ENCODE measurements at regions not wholly inside any gene's neighbourhood (a gene's known extent, or its start where the extent isn't known, plus 50 kb on each side); places are given as distances from the start of the nearest gene placed in this dataset.

DNA sequence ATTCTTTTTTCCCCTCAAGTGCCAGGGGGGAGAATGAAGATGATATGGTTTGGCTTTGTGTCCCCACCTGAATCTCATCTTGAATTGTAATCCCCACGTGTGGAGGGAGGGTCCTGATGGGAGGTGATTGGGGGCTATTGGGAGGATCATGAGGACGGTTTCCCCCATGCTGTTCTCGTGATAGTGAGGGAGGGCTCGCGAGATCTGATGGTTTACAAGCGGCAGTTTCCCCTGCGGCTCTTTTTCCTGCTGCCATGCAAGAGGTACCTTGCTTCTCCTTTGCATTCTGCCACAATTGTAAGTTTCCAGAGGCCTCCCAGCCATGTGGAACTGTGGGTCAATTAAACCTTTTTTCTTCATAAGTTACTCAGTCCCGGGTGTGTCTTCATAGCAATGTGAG lies 173.7 kb downstream of the CAND1 start:
- TF ChIP-seq FOXP2 (optimal IDR thresholded peaks at IDR 0.05; ENCODE audit: control extremely low read depth, extremely low read length, insufficient read depth) (no peak), EZH2 (IDR thresholded peaks at IDR 0.05) (no peak), POLR2AphosphoS5 (IDR thresholded peaks at IDR 0.05; ENCODE audit: borderline replicate concordance, low read depth, low read length) (no peak)
- no peak overlapping the region for H3K9ac ChIP-seq (ENCODE audit: insufficient read length)
- H3K9me3 ChIP-seq (ENCODE audit: low read depth, low read length), result no peaks in the 10 kb centered on the region
- H3K36me3 ChIP-seq (ENCODE audit: insufficient read depth, low read length), result no peaks in the 10 kb centered on the region
- no peak overlapping the region for H3K4me3 ChIP-seq
- DNase-seq (ENCODE audit: low read depth, low spot score), result no peak
- H3K27ac ChIP-seq, result no peak overlapping the region

DNA sequence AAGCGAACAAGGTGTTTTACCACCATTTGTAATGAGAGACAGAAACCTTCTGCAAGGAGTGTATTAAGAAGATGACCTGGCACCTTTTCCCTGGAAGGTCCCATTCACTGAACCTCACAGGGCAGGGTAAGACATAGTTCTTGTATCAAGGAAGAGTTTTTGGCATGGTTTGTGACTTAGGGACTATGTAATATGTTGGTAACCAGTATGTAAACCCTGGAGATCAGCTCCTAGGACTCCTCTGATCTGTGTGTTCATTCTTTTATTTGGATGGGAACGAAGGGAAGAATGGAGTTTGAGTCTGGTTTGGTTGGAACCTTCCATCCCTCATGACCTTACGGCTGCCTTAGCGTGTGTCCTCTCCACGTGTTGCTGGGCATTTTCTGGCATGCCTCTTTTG lies 175.4 kb downstream of the CAND1 start:
- Histone ChIP-seq H3K9ac (ENCODE audit: insufficient read length) (no peak overlapping the region), H3K4me3 (no peak overlapping the region), H3K9me3 (ENCODE audit: low read depth, low read length) (no peaks in the 10 kb centered on the region), H3K27ac (no peak overlapping the region), H3K36me3 (ENCODE audit: insufficient read depth, low read length) (no peaks in the 10 kb centered on the region)
- DNase-seq (ENCODE audit: low read depth, low spot score), result no peak
- TF ChIP-seq POLR2AphosphoS5 (IDR thresholded peaks at IDR 0.05; ENCODE audit: borderline replicate concordance, low read depth, low read length), result no peak
- no peak for TF ChIP-seq EZH2 (IDR thresholded peaks at IDR 0.05)
- no peak for TF ChIP-seq FOXP2 (optimal IDR thresholded peaks at IDR 0.05; ENCODE audit: control extremely low read depth, extremely low read length, insufficient read depth)

DNA sequence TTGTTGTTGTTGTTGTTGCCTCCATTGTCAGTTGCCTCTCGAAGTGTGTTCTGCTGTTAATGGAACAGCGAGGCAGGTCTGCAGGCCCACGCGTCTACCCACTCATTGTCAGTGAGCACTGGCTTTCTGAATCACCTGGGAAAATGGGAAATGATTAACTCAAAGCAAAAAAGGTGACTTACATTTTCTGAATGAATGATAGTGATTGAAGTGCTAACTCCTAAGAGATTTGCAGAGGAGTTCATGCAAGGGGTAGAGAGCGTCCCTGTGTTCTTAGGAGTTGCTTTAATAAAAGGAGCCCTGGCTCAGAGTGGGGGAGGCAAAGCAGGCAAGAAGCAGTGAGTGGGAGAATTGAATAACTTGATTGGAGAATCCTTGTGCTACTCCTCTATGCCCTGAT lies 177.6 kb downstream of the CAND1 start:
- H3K9me3 ChIP-seq (ENCODE audit: low read depth, low read length), result no peaks in the 10 kb centered on the region
- H3K36me3 ChIP-seq (ENCODE audit: insufficient read depth, low read length), result no peaks in the 10 kb centered on the region
- no peak overlapping the region for H3K9ac ChIP-seq (ENCODE audit: insufficient read length)
- DNase-seq (ENCODE audit: low read depth, low spot score), result no peak
- no peak for TF ChIP-seq FOXP2 (optimal IDR thresholded peaks at IDR 0.05; ENCODE audit: control extremely low read depth, extremely low read length, insufficient read depth)
- no peak for TF ChIP-seq EZH2 (IDR thresholded peaks at IDR 0.05)
- no peak for TF ChIP-seq POLR2AphosphoS5 (IDR thresholded peaks at IDR 0.05; ENCODE audit: borderline replicate concordance, low read depth, low read length)
- H3K27ac ChIP-seq, result no peak overlapping the region
- H3K4me3 ChIP-seq, result no peak overlapping the region

DNA sequence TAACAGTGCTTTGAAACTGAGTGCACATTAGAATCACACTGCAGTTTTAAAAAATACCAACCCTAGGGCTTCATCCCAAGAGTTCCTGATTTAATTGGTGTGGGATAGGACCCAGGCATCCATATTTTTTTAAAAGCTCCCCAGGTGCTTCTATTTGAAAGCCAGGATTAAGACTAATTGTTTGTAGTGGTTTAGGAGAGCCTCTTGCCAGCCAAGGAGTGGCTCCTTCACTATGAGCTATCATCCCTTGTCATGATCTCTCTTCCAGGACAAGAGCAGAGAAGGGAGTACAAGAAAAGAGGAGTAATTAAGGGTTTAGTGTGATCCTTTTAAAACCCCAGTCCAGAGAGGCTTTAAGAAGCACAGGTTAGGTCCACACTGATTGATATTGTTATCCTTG lies 178.0 kb downstream of the CAND1 start:
- no peak for DNase-seq (ENCODE audit: low read depth, low spot score)
- no peak overlapping the region for H3K27ac ChIP-seq
- H3K9ac ChIP-seq (ENCODE audit: insufficient read length), result no peak overlapping the region
- H3K4me3 ChIP-seq, result no peak overlapping the region
- TF ChIP-seq POLR2AphosphoS5 (IDR thresholded peaks at IDR 0.05; ENCODE audit: borderline replicate concordance, low read depth, low read length), result no peak
- TF ChIP-seq FOXP2 (optimal IDR thresholded peaks at IDR 0.05; ENCODE audit: control extremely low read depth, extremely low read length, insufficient read depth), result no peak
- TF ChIP-seq EZH2 (IDR thresholded peaks at IDR 0.05), result no peak
- no peaks in the 10 kb centered on the region for H3K9me3 ChIP-seq (ENCODE audit: low read depth, low read length)
- H3K36me3 ChIP-seq (ENCODE audit: insufficient read depth, low read length), result no peaks in the 10 kb centered on the region

DNA sequence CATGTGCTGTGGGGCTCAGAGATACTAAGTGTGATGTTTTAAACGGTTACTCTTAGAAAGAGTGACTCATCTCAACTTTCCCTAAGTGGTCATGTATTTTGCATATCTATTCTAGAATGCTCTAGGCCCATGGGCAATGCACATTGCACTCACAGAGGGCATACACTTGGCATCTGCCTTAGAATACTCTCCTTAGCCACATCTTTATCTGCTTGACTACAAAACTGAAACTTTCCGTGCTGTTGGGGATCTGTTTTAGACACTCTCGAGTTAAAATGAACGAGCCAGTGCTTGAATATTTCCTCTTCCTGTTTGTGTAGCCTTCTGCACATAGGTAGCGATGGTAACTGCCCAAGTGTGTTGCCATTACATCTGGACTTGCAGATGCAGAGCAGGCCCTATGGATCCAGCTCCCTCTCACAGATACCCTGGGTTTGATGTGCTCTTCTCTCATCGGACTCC lies 180.5 kb downstream of the CAND1 start:
- no peaks in the 10 kb centered on the region for H3K36me3 ChIP-seq (ENCODE audit: insufficient read depth, low read length)
- no peak for DNase-seq (ENCODE audit: low read depth, low spot score)
- H3K9me3 ChIP-seq (ENCODE audit: low read depth, low read length), result no peaks in the 10 kb centered on the region
- H3K27ac ChIP-seq, result no peak overlapping the region
- no peak overlapping the region for H3K9ac ChIP-seq (ENCODE audit: insufficient read length)
- H3K4me3 ChIP-seq, result no peak overlapping the region
- TF ChIP-seq POLR2AphosphoS5 (IDR thresholded peaks at IDR 0.05; ENCODE audit: borderline replicate concordance, low read depth, low read length) (no peak), FOXP2 (optimal IDR thresholded peaks at IDR 0.05; ENCODE audit: control extremely low read depth, extremely low read length, insufficient read depth) (no peak), EZH2 (IDR thresholded peaks at IDR 0.05) (no peak)

DNA sequence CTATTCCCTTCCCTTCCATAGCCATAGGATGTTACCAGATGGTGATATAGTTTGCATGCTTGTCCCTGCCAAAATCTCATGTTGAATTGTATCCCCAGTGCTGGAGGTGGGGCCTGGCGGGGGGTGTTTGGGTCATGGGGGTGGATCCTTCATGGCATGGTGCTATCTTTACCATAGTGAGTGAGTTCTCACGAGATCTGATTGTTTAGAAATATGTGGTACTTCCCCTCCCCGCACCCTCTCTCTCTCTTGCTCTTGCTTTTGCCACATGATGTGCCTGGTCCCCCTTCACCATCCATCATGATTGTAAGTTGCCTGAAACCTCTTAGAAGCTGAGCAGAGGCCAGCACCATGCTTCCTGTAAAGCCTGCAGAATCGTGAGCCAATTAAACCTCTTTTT lies 181.3 kb downstream of the CAND1 start:
- no peak overlapping the region for H3K9ac ChIP-seq (ENCODE audit: insufficient read length)
- H3K27ac ChIP-seq, result no peak overlapping the region
- H3K9me3 ChIP-seq (ENCODE audit: low read depth, low read length), result no peaks in the 10 kb centered on the region
- no peak for TF ChIP-seq FOXP2 (optimal IDR thresholded peaks at IDR 0.05; ENCODE audit: control extremely low read depth, extremely low read length, insufficient read depth)
- TF ChIP-seq EZH2 (IDR thresholded peaks at IDR 0.05), result no peak
- no peak for TF ChIP-seq POLR2AphosphoS5 (IDR thresholded peaks at IDR 0.05; ENCODE audit: borderline replicate concordance, low read depth, low read length)
- H3K4me3 ChIP-seq, result no peak overlapping the region
- DNase-seq (ENCODE audit: low read depth, low spot score), result no peak
- no peaks in the 10 kb centered on the region for H3K36me3 ChIP-seq (ENCODE audit: insufficient read depth, low read length)

DNA sequence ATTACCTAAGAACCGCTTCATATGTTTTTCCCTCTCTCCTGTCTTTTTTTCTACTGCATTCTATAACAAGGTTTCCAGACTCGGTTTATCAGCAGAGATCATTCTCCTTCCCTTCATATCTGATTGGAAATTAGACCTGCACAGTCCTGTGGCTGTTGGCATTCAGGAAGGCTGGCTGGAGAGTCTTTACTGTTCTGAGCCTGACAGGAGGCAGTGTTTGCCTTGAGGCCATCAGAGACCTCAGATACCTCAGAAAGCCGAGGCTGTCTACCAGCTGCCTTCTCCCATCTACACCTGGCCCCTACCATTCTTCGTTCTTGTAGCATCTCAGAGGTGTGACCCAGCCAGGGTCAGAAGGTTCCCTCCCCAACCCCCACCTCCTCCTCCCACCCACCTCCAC lies 182.0 kb downstream of the CAND1 start:
- H3K27ac ChIP-seq, result no peak overlapping the region

DNA sequence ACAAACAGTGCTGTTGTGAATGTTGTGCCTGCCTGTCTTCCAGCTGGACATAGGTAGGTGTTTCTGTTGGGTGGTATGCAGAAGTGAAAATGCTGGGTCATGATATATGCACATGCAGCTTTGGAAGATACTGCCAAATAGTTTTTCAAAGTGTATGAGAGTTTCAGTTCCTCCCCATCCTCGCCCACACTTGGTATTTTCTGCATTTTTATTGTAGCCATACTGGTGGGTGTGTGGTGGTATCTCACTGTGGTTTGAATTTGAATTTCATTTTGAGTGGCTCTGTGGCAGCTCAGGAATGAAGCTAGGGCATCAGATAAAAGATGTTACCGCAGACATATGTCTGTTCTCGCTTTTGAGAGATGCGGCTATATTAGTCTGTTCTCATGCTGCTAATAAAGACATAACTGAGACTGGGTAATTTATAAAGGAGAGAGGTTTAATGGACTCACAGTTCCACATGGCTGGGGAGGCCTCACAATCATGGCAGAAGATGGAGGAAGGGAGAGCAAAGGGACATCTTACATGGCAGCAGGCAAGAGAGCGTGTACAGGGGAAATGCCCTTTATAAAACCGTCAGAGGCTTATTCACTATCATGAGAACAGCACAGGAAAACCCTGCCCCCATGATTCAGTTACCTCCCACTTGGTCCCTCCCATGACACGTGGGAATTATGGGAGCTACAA lies 183.1 kb downstream of the CAND1 start:
- H3K9ac ChIP-seq (ENCODE audit: insufficient read length), result no peak overlapping the region
- no peaks in the 10 kb centered on the region for H3K36me3 ChIP-seq (ENCODE audit: insufficient read depth, low read length)
- TF ChIP-seq POLR2AphosphoS5 (IDR thresholded peaks at IDR 0.05; ENCODE audit: borderline replicate concordance, low read depth, low read length) (no peak), EZH2 (IDR thresholded peaks at IDR 0.05) (no peak), FOXP2 (optimal IDR thresholded peaks at IDR 0.05; ENCODE audit: control extremely low read depth, extremely low read length, insufficient read depth) (no peak)
- H3K4me3 ChIP-seq, result no peak overlapping the region
- DNase-seq (ENCODE audit: low read depth, low spot score), result no peak
- no peak overlapping the region for H3K27ac ChIP-seq
- H3K9me3 ChIP-seq (ENCODE audit: low read depth, low read length), result no peaks in the 10 kb centered on the region

More for the DNA sequence above, 182.0 kb downstream of the CAND1 start:
- no peaks in the 10 kb centered on the region for H3K36me3 ChIP-seq (ENCODE audit: insufficient read depth, low read length)
- H3K4me3 ChIP-seq, result no peak overlapping the region
- H3K9me3 ChIP-seq (ENCODE audit: low read depth, low read length), result no peaks in the 10 kb centered on the region
- no peak overlapping the region for H3K9ac ChIP-seq (ENCODE audit: insufficient read length)
- no peak for TF ChIP-seq FOXP2 (optimal IDR thresholded peaks at IDR 0.05; ENCODE audit: control extremely low read depth, extremely low read length, insufficient read depth)
- no peak for TF ChIP-seq EZH2 (IDR thresholded peaks at IDR 0.05)
- no peak for TF ChIP-seq POLR2AphosphoS5 (IDR thresholded peaks at IDR 0.05; ENCODE audit: borderline replicate concordance, low read depth, low read length)
- no peak for DNase-seq (ENCODE audit: low read depth, low spot score)

DNA sequence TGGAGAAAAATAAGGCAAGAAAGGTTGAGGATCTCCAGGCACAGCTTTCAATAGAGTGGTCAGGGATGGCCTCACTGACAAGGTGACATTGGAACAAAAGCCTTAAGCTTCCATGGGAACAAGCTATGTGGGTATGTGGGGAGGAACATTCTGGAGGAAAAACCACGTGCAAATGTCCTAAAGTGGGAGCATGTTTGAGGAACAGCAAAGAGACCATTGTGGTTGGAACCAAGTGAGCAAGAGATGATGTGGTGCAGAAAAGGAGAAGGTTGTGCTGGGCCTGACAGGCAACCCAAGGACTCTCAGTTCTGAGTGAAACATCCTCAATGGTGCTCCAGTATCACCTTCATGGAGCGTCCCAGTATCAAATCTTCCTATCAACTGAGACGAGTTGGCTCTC lies 184.0 kb downstream of the CAND1 start:
- no peaks in the 10 kb centered on the region for H3K36me3 ChIP-seq (ENCODE audit: insufficient read depth, low read length)
- DNase-seq (ENCODE audit: low read depth, low spot score), result no peak
- no peak overlapping the region for H3K27ac ChIP-seq
- no peaks in the 10 kb centered on the region for H3K9me3 ChIP-seq (ENCODE audit: low read depth, low read length)
- H3K9ac ChIP-seq (ENCODE audit: insufficient read length), result no peak overlapping the region
- TF ChIP-seq FOXP2 (optimal IDR thresholded peaks at IDR 0.05; ENCODE audit: control extremely low read depth, extremely low read length, insufficient read depth) (no peak), POLR2AphosphoS5 (IDR thresholded peaks at IDR 0.05; ENCODE audit: borderline replicate concordance, low read depth, low read length) (no peak), EZH2 (IDR thresholded peaks at IDR 0.05) (no peak)
- H3K4me3 ChIP-seq, result no peak overlapping the region

All from SK-N-MC (cell line).